ENCODE measurements at regions not wholly inside any gene's neighbourhood (a gene's known extent, or its start where the extent isn't known, plus 50 kb on each side); places are given as distances from the start of the nearest gene placed in this dataset.

GRCh38 chr13:86731987-86732386, 932.8 kb upstream of the SLITRK6 start:
- ATAC-seq (no peak), DNase-seq (ENCODE audit: low read depth, low spot score) (no peak)
- H3K4me3 ChIP-seq (ENCODE audit: low read depth in 2 of 2, low read length in 2 of 2): no peak overlapping the region
- intact Hi-C loops (cut with micrococcal nuclease; ENCODE audit: unreplicated experiment): no loop called here
- CTCF ChIA-PET: no interaction called here
- H3K4me1 ChIP-seq (ENCODE audit: control insufficient read depth, insufficient read depth, low read length): no peaks in the 10 kb centered on the region
- POLR2A ChIA-PET: no interaction called here
- BruUV-seq (replicated peaks): no TSS peak
- TF ChIP-seq TCF7L2 (IDR thresholded peaks at IDR 0.05; ENCODE audit: low read depth, low read length) (no peak), POLR2AphosphoS5 (IDR thresholded peaks at IDR 0.05; ENCODE audit: low read depth, low read length) (no peak), CTCF (IDR thresholded peaks at IDR 0.05) (no peak), SIN3A (IDR thresholded peaks at IDR 0.05; ENCODE audit: borderline replicate concordance, insufficient read depth, low read depth, low read length) (no peak)
- H3K9me3 ChIP-seq (ENCODE audit: control insufficient read depth, insufficient read depth, low read depth, low read length): no peaks in the 10 kb centered on the region
- in situ Hi-C loops (cut with HindIII; ENCODE audit: low pct_unique_long_range_greater_than_20kb, low sequenced_read_pairs): no loop called here
- H3K36me3 ChIP-seq (ENCODE audit: control insufficient read depth, insufficient read depth, low read length): no peaks in the 10 kb centered on the region
- no peak overlapping the region for H3K27ac ChIP-seq (ENCODE audit: low read length)
- H3K27me3 ChIP-seq (ENCODE audit: control insufficient read depth, insufficient read depth, low read length): no peaks in the 10 kb centered on the region

GRCh38 chr13:86737334-86737932, 933.7 kb upstream of the SLITRK5 start:
- BruUV-seq (replicated peaks): no TSS peak
- ATAC-seq: no peak
- POLR2A ChIA-PET: no interaction called here

More at GRCh38 chr13:86737334-86737932, 933.7 kb upstream of the SLITRK5 start:
- in situ Hi-C loops (cut with HindIII; ENCODE audit: low pct_unique_long_range_greater_than_20kb, low sequenced_read_pairs): no loop called here
- H3K27me3 ChIP-seq (ENCODE audit: control insufficient read depth, insufficient read depth, low read length): no peaks in the 10 kb centered on the region
- H3K4me1 ChIP-seq (ENCODE audit: control insufficient read depth, insufficient read depth, low read length): no peaks in the 10 kb centered on the region
- no peaks in the 10 kb centered on the region for H3K36me3 ChIP-seq (ENCODE audit: control insufficient read depth, insufficient read depth, low read length)
- intact Hi-C loops (cut with micrococcal nuclease; ENCODE audit: unreplicated experiment): no loop called here
- H3K9me3 ChIP-seq (ENCODE audit: control insufficient read depth, insufficient read depth, low read depth, low read length): no peaks in the 10 kb centered on the region
- TF ChIP-seq CTCF (IDR thresholded peaks at IDR 0.05) (no peak), TCF7L2 (IDR thresholded peaks at IDR 0.05; ENCODE audit: low read depth, low read length) (no peak), POLR2AphosphoS5 (IDR thresholded peaks at IDR 0.05; ENCODE audit: low read depth, low read length) (no peak), SIN3A (IDR thresholded peaks at IDR 0.05; ENCODE audit: borderline replicate concordance, insufficient read depth, low read depth, low read length) (no peak), REST (IDR thresholded peaks at IDR 0.05; ENCODE audit: insufficient read depth in 1 of 2, low read depth in 2 of 2, low read length in 1 of 2) (no peak)
- no peak overlapping the region for H3K27ac ChIP-seq (ENCODE audit: low read length)
- H3K4me3 ChIP-seq (ENCODE audit: low read depth in 2 of 2, low read length in 2 of 2): no peak overlapping the region
- CTCF ChIA-PET: no interaction called here
- DNase-seq (ENCODE audit: low read depth, low spot score): no peak
